CD14-positive monocyte (primary cell): ENCODE measurements at regions not wholly inside any gene's neighbourhood (a gene's known extent, or its start where the extent isn't known, plus 50 kb on each side); places are given as distances from the start of the nearest gene placed in this dataset.

Experiments
- DNase-seq, 3 donors: peaks; one replicate each; pipeline ENCODE4 v3.0.0-alpha.2; 2011 to 2022
- H2AFZ ChIP-seq: 2 replicates; pipeline ENCODE4 v1.6.0; 2012; ENCODE audit warnings: mild to moderate bottlenecking, low read depth, low read length, inconsistent platforms; ENCODE audit not compliant: insufficient read depth, poor library complexity, severe bottlenecking
- H3K27ac ChIP-seq, 2 donors: 1 replicate in 1 of 2; 2 replicates in 1 of 2; pipeline ENCODE4 v1.5.1; 2012 to 2013; ENCODE audit warnings: low read length in 2 of 2, control low read depth in 1 of 2, inconsistent platforms in 1 of 2, low read depth in 1 of 2, mild to moderate bottlenecking in 1 of 2
- H3K27me3 ChIP-seq, 2 donors: one replicate each; pipeline versions ENCODE4 v1.6.0 to v1.6.1; 2011 to 2013; ENCODE audit warnings: low read length in 2 of 2; ENCODE audit not compliant: control insufficient read depth in 2 of 2, insufficient read depth in 2 of 2
- H3K36me3 ChIP-seq, 2 donors: replicated peaks in 1 of 2; 1 replicate in 1 of 2; 2 replicates in 1 of 2; pipeline versions ENCODE4 v1.5.1 to v1.6.1; 2012 to 2013; ENCODE audit warnings: low read length in 2 of 2, control low read depth in 1 of 2, inconsistent platforms in 1 of 2, mild to moderate bottlenecking in 1 of 2; ENCODE audit not compliant: insufficient read depth in 2 of 2, control insufficient read depth in 1 of 2
- H3K4me1 ChIP-seq, 2 donors: 1 replicate in 1 of 2; 2 replicates in 1 of 2; pipeline versions ENCODE4 v1.5.1 to v1.6.1; 2012 to 2013; ENCODE audit warnings: low read length in 2 of 2, control low read depth in 1 of 2, inconsistent platforms in 1 of 2, mild to moderate bottlenecking in 1 of 2, moderate library complexity in 1 of 2; ENCODE audit not compliant: insufficient read depth in 2 of 2, control insufficient read depth in 1 of 2
- H3K4me2 ChIP-seq: replicated peaks from 2 replicates; pipeline ENCODE3; 2012; ENCODE audit warnings: low read length, moderate library complexity, mild to moderate bottlenecking; ENCODE audit not compliant: poor library complexity, severe bottlenecking; ENCODE audit errors: extremely low read depth
- H3K4me3 ChIP-seq, 3 experiments: fragments of 200-600 bp in 1 of 3; sonication (generic) in 1 of 3; replicated peaks in 1 of 3; 1 replicate in 2 of 3; 2 replicates in 1 of 3; pipeline ENCODE4 v1.5.1; 2011 to 2013; ENCODE audit warnings: low read length in 3 of 3, mild to moderate bottlenecking in 3 of 3, control low read depth in 2 of 3, low read depth in 2 of 3, inconsistent platforms in 1 of 3, moderate library complexity in 1 of 3
- H3K79me2 ChIP-seq: 2 replicates; pipeline ENCODE4 v1.6.0; 2012; ENCODE audit warnings: mild to moderate bottlenecking, control low read depth, inconsistent platforms, low read length, moderate library complexity; ENCODE audit not compliant: insufficient read depth
- H3K9ac ChIP-seq: 2 replicates; pipeline ENCODE4 v1.6.0; 2017; ENCODE audit warnings: low read length, mild to moderate bottlenecking; ENCODE audit not compliant: insufficient read depth, poor library complexity, severe bottlenecking
- H3K9me3 ChIP-seq, 2 donors: replicated peaks in 1 of 2; 1 replicate in 1 of 2; 2 replicates in 1 of 2; pipeline versions ENCODE4 v1.5.1 to v1.6.1; 2012 to 2013; ENCODE audit warnings: low read length in 2 of 2, control low read depth in 1 of 2; ENCODE audit not compliant: control insufficient read depth in 1 of 2, insufficient read depth in 1 of 2
- H4K20me1 ChIP-seq: 2 replicates; pipeline ENCODE4 v1.6.0; 2012; ENCODE audit warnings: mild to moderate bottlenecking, low read length, control low read depth, moderate library complexity; ENCODE audit not compliant: insufficient read depth
- H3K27ac Mint-ChIP-seq, 7 donors: one replicate each; pipeline ENCODE4 v1.8.0; 2020; ENCODE audit warnings: mild to moderate bottlenecking in 7 of 7, mixed read lengths in 7 of 7, moderate library complexity in 6 of 7, inconsistent platforms in 2 of 7
- H3K27me3 Mint-ChIP-seq, 3 donors: one replicate each; pipeline ENCODE4 v1.8.0; 2021 to 2022; ENCODE audit warnings: low read depth in 3 of 3, mild to moderate bottlenecking in 3 of 3, mixed read lengths in 3 of 3, moderate library complexity in 3 of 3, inconsistent platforms in 1 of 3
- H3K36me3 Mint-ChIP-seq, 2 donors: one replicate each; pipeline ENCODE4 v1.8.0; 2020; ENCODE audit warnings: mixed read lengths in 2 of 2, inconsistent platforms in 1 of 2, mild to moderate bottlenecking in 1 of 2
- H3K4me1 Mint-ChIP-seq: one replicate; pipeline ENCODE4 v1.8.0; 2020; ENCODE audit warnings: mild to moderate bottlenecking, mixed read lengths
- H3K4me3 Mint-ChIP-seq, 2 donors: one replicate each; pipeline ENCODE4 v1.8.0; 2020; ENCODE audit warnings: mild to moderate bottlenecking in 2 of 2, mixed read lengths in 2 of 2, moderate library complexity in 1 of 2
- H3K9me3 Mint-ChIP-seq, 7 donors: one replicate each; pipeline ENCODE4 v1.8.0; 2020 to 2022; ENCODE audit warnings: mixed read lengths in 7 of 7, mild to moderate bottlenecking in 6 of 7, moderate library complexity in 6 of 7, inconsistent platforms in 2 of 7
- WGBS: methylation state at CpG from one replicate; pipeline ENCODE4 v1.1.5; 2013; ENCODE audit warnings: missing lambda C conversion rate; ENCODE audit not compliant: insufficient coverage; 5-methylcytosine and 5-hydroxymethylcytosine counted together
- intact Hi-C, 2 donors: fragments of 100-400 bp; cut with micrococcal nuclease; formaldehyde crosslinking; loops; one replicate each; pipeline versions ENCODE4 v1.15.0 to v1.15.1; 2023
- TF ChIP-seq, protein P1 (sequence below): fragments of 200-600 bp; IDR thresholded peaks from one replicate; pipeline ENCODE4 v1.8.0; 2022; ENCODE audit warnings: antibody characterized with exemption, mild to moderate bottlenecking

DNA sequence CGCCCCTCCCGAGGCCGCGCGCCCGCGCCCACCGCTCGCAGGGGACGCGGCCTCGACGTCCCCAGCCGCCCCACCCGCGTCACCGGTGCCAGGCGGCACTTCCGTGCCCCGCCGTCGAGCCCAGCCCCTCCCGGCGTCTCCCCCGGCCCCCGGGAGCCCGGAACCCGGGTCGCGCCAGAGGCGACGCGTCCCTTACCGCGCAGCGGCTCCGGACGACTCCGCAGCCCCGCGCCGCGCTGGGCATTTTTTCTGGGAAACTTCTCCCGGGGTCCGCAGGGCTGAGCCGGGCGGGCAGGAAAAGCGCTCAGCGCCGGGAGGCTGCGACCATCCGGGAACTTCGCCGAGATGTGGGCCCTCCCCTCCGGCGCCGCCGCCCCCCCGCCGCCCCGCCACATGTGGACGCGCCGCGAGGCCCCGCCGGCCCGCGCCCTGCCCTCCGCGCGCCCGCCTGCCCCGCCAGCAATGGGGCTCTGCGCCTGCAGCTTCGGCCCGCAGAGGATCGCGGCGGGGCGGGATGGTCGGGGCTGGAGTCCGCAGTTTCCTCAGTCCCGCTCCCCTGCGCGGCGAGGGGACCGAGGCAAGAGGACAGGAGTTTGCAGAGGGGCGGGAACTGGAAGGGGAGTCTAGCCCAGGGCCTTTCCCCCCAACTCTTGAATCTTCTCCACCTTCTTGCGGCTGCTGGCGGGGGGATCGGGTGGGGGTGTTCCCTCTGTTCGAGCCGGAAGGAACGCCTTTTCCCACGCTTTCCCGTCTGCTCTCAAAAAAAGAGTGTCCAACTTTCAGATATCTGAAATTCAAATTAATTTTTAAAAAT is 81.5 kb downstream of the CHRNA1 start:
- peak overlapping the region in 1 of 2 donors; percentile 46 for H3K27ac ChIP-seq
- peak overlapping the region; percentile 96 for H2AFZ ChIP-seq
- peaks cover 40% of the 10 kb centered on the region for H3K4me1 Mint-ChIP-seq
- intact Hi-C loops: loop anchor here (5.0 to 10.0 kb wide), 4 partner anchors 48 to 198 kb away; partner anchors contain the start of gene GPR155 (in 1 of the 2)
- no peaks in the 10 kb centered on the region for H3K27me3 ChIP-seq
- peak overlapping the region; percentile 91 to 94 for H3K4me3 Mint-ChIP-seq
- WGBS: under 1% methylated on average over 86 of the region's 97 CpGs
- peaks cover 10 to 17% (median 14%) of the 10 kb centered on the region in 3 donors for H3K27me3 Mint-ChIP-seq
- H3K4me1 ChIP-seq: peaks cover 20 to 35% of the 10 kb centered on the region in 2 donors
- H4K20me1 ChIP-seq: no peaks in the 10 kb centered on the region
- H3K4me2 ChIP-seq: peak overlapping the region; percentile 96
- H3K36me3 ChIP-seq: no peaks in the 10 kb centered on the region
- H3K4me3 ChIP-seq: peak overlapping the region; percentile 50 to 88 (median 74)
- peak in 1 of 3 donors; percentile 11 for DNase-seq
- H3K9ac ChIP-seq: peak overlapping the region; percentile 74
- no peaks in the 10 kb centered on the region for H3K9me3 ChIP-seq
- H3K27ac Mint-ChIP-seq: peak overlapping the region in 4 of 7 donors; percentile 61 to 73 (median 67)
- peaks cover 12% of the 10 kb centered on the region for H3K79me2 ChIP-seq
- peaks cover 0 to 4% (median 0%) of the 10 kb centered on the region in 7 donors for H3K9me3 Mint-ChIP-seq
- peaks cover 0 to 13% of the 10 kb centered on the region in 2 donors for H3K36me3 Mint-ChIP-seq
- TF ChIP-seq, protein P1, sequence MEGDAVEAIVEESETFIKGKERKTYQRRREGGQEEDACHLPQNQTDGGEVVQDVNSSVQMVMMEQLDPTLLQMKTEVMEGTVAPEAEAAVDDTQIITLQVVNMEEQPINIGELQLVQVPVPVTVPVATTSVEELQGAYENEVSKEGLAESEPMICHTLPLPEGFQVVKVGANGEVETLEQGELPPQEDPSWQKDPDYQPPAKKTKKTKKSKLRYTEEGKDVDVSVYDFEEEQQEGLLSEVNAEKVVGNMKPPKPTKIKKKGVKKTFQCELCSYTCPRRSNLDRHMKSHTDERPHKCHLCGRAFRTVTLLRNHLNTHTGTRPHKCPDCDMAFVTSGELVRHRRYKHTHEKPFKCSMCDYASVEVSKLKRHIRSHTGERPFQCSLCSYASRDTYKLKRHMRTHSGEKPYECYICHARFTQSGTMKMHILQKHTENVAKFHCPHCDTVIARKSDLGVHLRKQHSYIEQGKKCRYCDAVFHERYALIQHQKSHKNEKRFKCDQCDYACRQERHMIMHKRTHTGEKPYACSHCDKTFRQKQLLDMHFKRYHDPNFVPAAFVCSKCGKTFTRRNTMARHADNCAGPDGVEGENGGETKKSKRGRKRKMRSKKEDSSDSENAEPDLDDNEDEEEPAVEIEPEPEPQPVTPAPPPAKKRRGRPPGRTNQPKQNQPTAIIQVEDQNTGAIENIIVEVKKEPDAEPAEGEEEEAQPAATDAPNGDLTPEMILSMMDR: no peak

DNA sequence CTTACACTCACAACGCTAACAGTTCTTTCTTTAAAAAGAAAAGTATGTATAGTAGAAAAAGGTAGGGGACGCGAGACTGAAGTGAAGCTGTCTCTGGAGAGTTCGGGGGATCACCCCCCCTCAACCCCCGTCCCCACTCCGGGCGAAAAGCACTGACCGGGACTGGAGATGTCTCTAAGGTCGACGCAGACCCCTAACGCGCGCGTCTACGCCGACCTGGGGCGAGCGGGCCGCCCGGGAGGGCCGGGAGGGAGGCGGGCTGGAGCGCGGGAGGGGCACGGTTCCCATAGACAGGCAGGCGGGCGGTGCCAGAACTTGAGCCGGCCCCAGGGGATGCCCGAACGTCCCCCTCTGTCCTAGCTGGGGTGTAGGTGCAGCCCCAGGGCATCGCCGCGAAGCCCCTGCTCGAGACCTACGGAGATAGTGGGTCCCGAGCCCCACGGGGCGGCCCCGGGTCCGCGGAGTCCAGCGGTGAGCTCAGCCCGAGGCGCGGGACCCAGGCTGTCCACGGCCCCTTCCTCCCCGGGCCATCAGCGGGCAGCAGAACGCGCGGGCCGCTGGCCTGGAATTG is 82.2 kb downstream of the CHRNA1 start:
- Mint-ChIP-seq H3K4me3 (peak overlapping the region; percentile 85 to 90), H3K9me3 (peaks cover 0 to 4% (median 0%) of the 10 kb centered on the region in 7 donors), H3K36me3 (peaks cover 0 to 13% of the 10 kb centered on the region in 2 donors), H3K27me3 (peaks cover 10 to 17% (median 14%) of the 10 kb centered on the region in 3 donors), H3K27ac (peak overlapping the region in 3 of 7 donors; percentile 26 to 68 (median 50)), H3K4me1 (peaks cover 40% of the 10 kb centered on the region)
- under 1% methylated on average over 46 of the region's 52 CpGs for WGBS
- Histone ChIP-seq H3K27ac (peak overlapping the region in 1 of 2 donors; percentile 46), H3K4me3 (peak overlapping the region; percentile 50 to 88 (median 74)), H3K36me3 (no peaks in the 10 kb centered on the region), H4K20me1 (no peaks in the 10 kb centered on the region), H3K27me3 (no peaks in the 10 kb centered on the region), H3K4me2 (peak overlapping the region; percentile 96), H3K9me3 (no peaks in the 10 kb centered on the region), H3K9ac (peak overlapping the region; percentile 74), H3K79me2 (peaks cover 12% of the 10 kb centered on the region), H2AFZ (peak overlapping the region; percentile 96), H3K4me1 (peaks cover 20 to 35% of the 10 kb centered on the region in 2 donors)
- TF ChIP-seq, protein P1: no peak
- no peak for DNase-seq
- intact Hi-C loops: loop anchor here (5.0 to 10.0 kb wide), 4 partner anchors 47 to 197 kb away; partner anchors contain the start of gene GPR155 (in 1 of the 2)
